Esophagus squamous epithelium (tissue), 4 donors: ENCODE measurements at regions not wholly inside any gene's neighbourhood (a gene's known extent, or its start where the extent isn't known, plus 50 kb on each side); places are given as distances from the start of the nearest gene placed in this dataset.

Experiments
- POLR2A ChIP-seq, 4 donors: fragments of 450-650 bp; IDR thresholded peaks; one replicate each; pipeline ENCODE4 v1.6.1; 2017; ENCODE audit warnings: antibody characterized with exemption in 4 of 4, mild to moderate bottlenecking in 4 of 4, moderate library complexity in 3 of 4
- TF ChIP-seq, protein P1 (sequence below), 6 experiments: fragments of 450-650 bp in 4 of 6; fragments of 200-600 bp in 2 of 6; sonication (generic) in 2 of 6; IDR thresholded peaks; one replicate each; pipeline ENCODE4 v1.5.1; 2016 to 2019; ENCODE audit warnings: antibody characterized with exemption in 6 of 6, mild to moderate bottlenecking in 4 of 6, moderate library complexity in 4 of 6

DNA sequence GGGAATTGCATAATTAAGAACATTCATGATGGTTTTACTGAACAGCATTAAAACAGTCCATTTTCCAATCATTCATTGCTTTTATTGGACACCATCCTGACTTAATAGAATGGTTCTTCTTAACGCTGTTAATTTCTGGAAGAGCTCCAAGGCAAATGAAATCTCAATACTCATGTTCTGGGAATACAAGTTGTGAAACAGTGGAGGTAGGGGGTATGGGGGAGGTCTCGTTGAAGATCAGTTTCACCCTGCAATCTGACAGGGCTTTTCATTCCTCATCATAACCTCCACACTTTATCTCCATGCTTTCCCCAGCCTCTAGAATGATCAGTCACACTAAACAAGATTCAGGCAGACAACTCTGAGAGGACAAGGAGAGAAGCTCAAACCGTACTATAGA is 113.6 kb downstream of the ETAA1 start:
- TF ChIP-seq, protein P1, sequence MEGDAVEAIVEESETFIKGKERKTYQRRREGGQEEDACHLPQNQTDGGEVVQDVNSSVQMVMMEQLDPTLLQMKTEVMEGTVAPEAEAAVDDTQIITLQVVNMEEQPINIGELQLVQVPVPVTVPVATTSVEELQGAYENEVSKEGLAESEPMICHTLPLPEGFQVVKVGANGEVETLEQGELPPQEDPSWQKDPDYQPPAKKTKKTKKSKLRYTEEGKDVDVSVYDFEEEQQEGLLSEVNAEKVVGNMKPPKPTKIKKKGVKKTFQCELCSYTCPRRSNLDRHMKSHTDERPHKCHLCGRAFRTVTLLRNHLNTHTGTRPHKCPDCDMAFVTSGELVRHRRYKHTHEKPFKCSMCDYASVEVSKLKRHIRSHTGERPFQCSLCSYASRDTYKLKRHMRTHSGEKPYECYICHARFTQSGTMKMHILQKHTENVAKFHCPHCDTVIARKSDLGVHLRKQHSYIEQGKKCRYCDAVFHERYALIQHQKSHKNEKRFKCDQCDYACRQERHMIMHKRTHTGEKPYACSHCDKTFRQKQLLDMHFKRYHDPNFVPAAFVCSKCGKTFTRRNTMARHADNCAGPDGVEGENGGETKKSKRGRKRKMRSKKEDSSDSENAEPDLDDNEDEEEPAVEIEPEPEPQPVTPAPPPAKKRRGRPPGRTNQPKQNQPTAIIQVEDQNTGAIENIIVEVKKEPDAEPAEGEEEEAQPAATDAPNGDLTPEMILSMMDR (IDR thresholded peaks at IDR 0.05), result no peak
- no peak for TF ChIP-seq POLR2A (IDR thresholded peaks at IDR 0.05)
